GM18861 (cell line): ENCODE measurements at regions not wholly inside any gene's neighbourhood (a gene's known extent, or its start where the extent isn't known, plus 50 kb on each side); places are given as distances from the start of the nearest gene placed in this dataset.

ENCODE experiments used
- ATAC-seq: cut with Tn5 transposase; IDR thresholded peaks from one replicate; pipeline ENCODE4 v1.9.1; 2021; ENCODE audit not compliant: unreplicated experiment

DNA sequence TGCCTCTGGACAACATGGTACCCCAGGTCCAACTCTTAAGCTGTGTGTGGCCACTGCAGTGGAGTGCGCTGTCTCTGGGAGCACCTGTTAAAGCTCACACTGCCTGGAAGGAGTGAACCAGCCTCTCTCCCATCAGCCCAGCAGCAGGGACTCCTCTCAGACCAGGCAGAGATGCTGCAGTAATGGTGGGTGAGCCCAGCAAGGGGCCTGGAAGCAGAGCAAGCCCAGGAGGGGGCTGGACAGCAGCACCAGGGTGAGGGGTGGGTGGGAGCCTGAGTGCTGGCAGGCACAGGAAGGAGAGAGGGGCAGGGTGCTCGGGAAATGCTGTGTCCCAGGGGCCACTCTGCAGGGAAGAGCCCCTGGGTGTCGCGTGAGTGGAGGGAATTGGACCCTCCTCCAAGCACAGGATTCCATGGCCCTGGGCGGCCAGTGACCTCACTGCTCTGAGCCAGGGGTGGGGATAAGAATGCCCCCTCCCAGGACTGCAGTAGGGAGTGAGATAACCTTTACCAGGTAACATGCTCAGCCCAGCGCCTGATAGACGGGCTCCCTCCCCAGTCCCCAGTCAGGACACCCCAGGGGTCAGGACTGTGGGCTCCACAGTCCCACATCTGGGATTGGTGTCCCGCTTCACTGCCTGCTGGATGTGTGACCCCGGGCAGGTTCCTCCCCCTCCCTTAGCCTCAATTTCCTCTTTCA lies 313.1 kb downstream of the MATN1 start:
- no peak for ATAC-seq

DNA sequence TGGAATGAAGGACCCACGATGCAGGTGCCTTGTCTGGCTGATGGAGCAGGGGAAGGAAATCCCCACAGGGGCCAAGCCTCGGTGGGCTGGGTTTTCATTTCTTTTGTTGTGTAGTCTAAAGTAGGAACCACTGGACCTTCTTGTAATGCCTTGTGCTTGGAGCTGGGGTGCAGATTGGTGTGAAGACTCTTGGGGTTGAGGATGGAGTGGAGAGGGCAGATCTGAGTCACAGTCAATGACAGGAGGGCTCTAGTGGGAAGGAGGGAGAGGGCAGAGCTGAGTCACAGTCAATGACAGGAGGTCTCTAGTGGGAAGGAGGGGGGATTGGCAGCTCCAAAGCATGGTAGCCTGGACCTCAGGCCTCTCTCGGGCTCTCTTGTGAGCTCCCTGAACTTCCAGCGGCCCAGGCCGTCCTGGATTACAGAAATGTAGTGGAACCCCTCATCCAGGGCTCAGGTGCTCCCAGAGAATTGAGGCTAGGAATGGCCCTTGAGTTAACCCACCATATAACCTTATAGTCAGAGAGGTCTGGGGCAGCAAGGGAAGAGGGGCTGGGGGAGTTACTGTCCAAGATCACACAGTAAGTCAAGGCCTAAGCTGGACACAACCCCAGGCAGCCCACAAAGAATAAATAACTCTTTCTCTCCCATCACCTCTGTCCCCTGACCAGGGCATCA lies 313.8 kb downstream of the MATN1 start:
- ATAC-seq: no peak

DNA sequence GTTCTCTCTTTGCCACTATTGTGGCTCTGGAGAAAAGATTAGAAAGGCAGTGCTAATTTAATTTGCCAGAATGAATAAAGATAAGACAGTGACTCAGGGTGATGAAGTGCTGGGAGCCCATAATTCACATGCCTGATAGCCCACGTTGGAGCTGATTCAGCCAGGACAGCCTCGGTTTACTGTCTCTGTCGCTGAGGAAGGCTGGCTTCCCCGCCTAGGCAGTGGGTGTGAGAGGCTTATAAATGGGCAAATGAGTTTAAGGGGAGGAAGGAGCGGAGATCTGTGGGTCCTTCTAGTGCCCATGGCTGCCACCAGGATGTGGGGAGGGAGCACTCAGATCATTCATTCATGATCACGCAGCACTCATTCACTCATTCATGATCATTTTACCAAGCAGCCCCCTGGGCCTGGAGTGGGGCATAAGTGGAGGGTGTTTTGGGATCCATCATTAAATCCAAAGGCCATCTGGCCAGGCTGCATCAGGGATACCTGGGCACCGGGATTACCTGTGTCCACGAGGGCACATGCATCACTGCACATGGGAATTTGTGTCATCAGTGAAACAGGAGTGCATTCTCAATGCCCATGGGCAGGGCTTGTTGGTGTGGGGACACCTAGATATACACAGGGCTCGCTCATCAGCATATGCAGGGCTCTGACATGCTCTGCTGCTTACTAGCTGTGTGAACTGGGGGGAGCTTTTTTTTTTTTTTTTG lies 315.4 kb downstream of the MATN1 start:
- no peak for ATAC-seq

DNA sequence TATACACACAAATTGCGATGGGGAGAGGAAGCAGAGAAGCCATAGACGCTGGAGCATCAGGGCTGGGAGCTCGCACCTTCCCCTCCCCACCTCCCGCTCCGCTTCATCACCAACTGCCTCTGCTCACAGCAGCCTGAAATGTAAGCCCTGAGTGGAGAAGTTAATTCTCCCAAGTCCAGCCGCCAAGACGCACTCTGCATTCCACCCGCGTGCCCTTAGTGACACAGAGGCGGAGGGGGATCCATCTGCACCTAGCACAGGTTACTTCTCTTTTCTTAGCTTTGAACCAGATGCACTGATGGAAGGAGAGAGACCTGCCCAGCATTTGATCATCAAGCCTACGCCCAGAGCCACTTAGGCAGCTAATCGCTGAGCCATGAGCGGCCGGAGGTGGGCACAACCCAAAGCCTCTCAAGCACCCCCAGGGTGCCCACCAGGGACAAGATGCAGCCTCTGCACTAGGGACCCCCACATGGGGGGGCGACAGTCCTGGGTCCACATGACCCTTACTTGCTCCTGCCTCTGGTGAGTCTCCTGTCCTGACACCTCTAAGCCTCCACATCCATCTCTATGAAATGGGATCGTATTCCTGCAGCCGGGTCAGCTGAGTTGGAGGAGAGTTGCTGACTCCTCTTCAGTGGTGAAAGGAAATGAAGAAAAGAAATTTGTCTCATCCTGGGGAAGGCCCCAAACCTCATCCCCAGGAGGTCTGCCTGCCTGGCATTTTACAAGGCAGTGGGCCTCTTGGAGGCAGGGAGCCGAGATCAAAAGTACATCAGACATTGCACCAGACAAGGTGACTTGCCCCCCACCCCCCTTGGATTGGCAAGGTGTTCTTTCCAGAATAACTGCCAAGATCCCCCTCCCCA lies 316.2 kb downstream of the MATN1 start:
- no peak for ATAC-seq

DNA sequence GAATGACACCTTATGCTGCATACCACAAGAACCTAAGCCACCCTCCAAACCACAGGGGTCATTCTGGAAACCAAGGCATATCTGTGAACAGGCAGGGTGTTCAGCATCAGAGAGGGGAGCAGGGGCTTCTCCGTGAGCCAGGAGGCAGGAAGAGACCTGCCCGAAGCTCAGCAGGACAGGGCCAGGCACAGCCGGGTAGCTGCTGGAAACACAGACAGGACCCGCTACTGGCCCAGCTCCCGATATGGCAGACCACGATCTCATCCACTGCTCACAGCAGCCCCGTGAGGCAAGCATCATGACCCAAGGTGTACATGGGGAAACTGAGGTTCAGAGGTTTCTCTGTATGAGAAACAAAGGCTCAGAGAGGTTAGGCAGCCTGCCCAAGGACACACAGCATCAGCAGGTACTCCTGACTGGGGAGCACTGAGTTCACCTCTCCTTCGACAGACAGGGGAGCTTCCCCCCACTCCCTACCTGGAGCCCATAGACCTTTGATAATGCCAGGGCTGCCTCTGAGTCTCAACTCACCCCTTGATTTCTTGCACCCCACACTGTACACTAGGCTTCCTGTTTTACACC lies 317.7 kb downstream of the MATN1 start:
- no peak for ATAC-seq

DNA sequence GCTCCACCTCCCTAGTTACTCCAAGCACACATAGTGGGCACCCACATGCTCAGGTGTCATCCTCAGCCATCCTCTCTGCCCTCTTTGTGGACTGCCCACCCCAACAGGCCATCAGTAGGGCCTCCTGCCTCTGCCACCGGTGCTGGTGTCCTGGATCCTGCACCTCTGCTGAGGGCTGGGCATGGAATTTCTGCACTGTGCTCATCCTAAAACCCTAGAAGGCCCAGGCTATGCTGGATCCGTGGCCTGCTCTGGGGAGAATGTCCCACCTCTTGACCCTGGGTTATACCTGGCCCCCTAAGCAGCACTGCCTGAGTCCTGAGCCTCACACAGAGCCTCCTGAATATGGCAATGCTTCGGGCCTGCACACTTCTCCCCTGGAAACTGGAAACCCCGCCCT lies 318.3 kb downstream of the MATN1 start:
- ATAC-seq: no peak

DNA sequence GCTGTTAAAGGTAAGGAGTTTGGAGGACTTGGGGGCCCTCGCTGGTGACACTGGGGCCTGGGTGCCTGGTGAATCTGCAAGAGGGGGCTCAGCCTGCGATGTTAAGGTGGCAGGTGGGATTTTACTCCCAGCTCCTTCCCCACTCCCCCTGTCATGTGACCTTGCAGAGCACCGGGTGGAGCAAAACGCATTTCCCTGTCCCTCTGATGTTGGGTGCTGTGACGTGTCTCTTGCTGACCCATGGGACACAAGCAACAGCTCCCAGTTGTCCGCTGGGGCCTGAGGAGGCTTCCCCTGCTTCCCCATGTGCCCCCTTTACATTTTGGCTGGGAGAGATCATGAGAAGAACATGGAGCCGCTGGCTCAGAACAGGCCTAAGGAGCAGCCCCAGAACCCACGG lies 319.0 kb downstream of the MATN1 start:
- ATAC-seq: no peak

DNA sequence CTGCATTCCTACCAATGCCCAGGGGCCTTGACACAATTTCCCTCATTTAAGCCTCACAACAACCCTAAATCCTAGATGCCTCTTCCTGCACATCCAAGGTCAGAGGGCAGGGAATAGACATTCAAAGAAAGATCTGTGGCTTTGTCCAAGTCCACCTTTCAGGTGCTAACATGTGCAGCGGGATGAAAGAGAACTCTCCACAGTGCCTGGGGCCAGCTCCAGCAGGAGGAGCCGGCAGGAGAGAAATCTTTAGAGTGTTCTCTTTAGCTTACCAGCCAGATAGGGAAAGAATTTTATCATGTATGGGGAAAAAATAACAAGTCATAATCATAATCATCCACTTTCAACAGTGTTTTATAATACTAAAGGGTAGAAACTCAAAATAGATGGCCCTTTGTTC lies 319.7 kb downstream of the MATN1 start:
- no peak for ATAC-seq

DNA sequence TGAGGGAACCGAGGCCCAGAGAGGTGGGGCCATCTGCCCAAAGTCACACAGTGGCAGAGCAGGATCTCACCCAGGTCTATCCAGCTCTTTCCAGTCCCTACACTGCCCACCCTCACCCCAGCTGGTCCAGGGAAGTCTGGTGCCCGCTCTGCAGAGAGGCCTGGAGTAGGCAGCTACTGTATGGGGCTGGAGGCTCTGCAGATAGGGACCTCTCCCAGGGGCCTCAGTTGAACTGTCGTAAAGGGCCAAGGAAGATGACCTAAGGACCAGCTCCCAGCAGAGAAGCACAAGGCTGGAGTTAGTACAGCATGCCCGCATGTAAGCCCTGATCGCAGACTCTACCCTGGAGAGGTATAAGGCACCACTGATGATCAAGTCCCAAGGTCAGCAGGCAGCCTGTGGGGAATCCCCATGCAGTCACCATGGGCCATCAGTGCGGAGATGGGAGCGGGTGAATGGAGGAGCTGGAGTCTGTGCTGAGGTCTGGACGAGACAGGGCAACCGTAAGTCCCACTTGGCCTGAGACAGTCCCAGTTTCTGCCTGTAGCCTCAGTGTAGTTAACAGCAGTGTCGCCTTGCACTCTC lies 320.2 kb downstream of the MATN1 start:
- no peak for ATAC-seq

DNA sequence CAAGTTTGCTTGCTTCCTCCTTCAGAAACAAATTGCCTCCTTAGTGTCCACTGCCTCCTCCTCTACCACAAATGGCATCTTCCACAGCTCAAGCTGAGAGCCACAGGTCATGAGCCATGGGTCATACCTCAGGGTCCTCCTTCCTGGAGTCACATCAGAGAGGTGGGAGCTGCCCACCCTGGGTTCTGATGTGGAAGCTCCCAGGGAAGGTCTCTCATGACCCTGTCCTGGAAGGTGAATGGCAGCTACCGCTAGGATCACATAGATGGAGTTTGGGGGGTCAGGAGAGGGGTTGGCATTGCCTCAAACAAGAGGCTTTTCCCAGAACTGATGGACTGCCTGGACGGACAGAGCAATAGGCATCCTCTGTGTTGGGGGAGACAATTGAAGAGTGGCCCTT lies 321.4 kb downstream of the MATN1 start:
- no peak for ATAC-seq

DNA sequence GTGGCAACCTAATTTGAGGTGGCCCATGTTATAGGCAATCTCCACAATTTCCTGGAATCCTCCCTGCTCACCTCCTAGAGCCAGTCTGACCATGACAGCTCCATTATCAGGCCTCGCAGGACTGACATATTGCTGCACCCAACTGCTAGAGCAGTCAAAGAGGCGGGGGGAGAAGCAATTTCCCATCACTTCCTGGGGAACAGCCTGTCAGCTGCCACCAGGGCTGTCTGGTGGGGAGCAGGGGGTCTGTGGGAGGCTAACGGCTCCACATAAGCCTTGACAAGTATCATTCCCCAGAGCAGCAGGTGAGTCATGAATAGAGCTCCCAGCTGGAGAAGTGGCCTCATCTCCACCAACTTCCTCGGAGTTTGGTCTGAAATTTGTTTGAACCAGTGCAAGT lies 322.9 kb downstream of the MATN1 start:
- ATAC-seq: no peak

DNA sequence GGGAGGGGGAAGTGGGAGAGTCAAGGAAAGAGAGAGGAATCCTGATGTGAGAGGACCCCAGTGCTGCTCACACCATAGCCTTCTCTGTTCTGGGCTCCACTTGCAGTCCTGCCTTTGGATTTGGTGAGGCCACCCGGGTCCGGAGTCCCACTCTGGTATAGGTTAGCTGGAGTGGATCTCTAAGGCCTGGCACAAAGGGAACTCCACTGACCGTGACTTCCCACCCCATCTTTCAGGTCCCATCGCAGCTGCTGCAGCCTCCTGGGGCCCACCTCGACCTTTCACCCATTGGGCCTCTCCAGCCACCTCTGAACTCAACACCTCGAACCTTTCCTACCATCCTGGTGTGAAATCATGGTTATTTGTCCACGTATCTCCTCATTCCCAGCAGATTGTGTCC lies 324.4 kb downstream of the MATN1 start:
- no peak for ATAC-seq

DNA sequence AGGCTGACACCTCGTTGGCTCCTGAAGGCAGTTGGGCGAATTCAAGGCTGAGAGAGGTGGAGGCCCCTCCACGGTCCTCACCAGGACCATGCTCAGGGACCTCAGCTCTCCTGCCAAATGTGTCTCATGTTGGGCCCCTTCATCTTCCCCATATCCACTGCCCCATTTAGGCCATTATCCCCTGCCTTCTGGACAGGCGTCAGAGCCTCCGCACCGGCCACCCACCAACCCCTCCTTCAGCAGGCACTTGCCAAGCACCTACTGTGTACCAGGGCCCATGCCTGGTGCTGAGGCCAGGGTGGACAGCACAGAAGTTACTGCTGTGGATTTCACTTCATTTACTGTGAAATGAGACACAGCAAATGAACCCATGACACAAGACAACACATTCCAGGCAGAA lies 325.8 kb downstream of the MATN1 start:
- ATAC-seq: no peak

DNA sequence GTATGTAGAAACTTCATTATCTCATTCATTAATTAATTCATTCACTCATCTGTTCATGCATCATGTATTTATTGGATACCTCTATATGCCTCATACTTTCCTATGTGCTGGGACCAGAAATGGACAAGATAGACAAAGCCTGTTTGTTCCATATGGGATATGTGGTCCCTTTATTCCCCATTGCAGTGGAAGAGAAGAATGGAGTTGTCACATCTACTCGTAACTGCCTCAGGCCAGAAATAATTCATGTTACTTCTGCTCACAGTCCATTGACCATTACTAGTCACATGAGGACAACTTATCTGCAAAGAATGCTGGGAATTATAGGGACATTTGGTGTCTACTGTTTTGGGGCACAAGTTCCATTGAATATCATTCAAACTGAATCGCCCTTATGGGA lies 327.8 kb downstream of the MATN1 start:
- ATAC-seq: no peak

DNA sequence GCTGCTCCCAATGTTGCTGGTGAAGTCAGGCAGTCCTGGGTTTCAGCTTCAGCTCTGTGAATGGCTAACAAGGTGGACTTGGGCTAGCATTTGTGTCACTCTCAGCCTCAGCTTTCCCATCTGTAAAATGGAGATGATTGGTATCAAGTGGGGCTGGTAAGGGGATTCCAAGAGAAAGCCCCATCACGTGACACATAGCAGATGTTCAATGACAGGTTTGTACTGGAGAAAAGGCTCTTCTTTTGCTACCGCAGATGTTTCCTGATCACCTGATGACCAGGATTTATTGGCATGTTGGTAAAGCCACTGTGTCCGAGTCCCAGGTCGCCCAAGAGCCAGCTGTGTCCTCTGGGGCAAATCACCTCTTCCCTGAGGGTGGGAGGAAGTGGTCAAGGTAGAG lies 335.0 kb downstream of the MATN1 start:
- no peak for ATAC-seq

DNA sequence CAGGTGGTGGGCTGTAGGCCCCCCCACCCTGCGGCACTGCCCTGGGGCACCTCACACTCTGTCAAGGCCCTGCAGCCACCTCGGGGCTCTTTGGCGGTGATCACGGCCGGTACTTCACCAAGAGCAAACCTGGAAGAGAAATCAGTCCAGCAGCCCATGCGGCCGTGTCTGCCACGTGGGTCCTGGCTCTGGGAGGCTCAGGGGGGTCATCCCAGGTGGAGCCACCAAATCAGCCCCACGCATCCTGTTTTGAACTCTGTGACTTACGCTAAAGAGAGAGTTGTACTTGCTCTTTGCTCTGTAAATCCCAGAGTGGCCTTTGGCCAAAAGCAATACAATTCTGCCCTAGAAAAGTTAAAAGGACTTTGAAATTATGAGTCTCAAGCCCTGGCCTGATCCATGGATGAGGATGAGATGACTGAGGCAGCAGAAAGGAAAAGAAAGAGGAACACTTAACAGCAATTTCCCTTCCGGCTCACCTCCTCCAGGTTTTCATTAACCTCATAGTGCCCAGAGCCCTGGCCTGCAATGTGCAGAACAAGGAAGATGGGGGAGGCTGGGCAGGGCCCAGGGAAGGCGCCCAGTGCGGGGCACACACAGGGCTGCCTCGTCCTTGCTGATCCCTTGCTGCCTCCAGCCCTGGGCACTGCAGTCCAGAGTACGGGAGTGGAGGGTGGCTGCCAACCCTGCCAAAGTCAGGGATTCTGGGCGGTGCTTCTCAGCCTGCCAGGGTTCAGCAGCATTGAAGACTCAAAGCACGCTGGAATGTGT lies 337.0 kb downstream of the MATN1 start:
- no peak for ATAC-seq

DNA sequence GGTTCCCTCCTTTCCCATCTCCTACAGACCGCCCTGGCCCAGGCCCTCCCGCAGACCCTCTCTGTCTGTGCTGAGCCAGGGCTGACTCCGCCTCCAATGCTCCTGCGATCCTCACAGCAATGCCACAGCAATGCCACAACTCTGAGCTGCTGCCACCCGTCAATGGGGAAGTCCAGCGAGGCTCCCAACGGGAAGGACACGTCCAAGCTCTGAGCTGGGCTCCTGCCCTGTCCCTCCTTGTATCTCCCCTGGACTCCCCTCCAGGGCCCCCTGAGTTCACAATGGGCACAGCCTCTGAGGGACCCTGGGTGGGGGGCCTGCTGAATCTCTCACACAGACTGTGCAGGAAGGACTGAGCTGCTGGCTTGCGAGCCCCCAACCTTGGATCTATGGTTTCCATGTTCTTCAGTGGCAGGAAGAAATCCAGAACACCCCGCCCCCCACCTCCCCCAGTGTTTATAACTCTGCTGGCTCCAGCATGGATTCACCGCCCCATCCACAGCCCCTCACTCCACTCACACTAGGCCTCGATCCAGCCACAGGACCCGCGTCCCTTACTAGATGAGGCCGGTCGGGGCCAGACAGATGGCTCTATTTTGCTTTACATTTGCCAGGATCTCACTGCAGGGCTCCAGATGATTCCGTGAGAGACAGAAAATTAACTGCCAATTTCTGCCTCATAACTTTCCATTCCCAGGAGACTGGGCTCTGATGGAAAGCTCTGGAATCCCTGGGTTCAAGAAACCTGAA lies 338.0 kb downstream of the MATN1 start:
- ATAC-seq: no peak

DNA sequence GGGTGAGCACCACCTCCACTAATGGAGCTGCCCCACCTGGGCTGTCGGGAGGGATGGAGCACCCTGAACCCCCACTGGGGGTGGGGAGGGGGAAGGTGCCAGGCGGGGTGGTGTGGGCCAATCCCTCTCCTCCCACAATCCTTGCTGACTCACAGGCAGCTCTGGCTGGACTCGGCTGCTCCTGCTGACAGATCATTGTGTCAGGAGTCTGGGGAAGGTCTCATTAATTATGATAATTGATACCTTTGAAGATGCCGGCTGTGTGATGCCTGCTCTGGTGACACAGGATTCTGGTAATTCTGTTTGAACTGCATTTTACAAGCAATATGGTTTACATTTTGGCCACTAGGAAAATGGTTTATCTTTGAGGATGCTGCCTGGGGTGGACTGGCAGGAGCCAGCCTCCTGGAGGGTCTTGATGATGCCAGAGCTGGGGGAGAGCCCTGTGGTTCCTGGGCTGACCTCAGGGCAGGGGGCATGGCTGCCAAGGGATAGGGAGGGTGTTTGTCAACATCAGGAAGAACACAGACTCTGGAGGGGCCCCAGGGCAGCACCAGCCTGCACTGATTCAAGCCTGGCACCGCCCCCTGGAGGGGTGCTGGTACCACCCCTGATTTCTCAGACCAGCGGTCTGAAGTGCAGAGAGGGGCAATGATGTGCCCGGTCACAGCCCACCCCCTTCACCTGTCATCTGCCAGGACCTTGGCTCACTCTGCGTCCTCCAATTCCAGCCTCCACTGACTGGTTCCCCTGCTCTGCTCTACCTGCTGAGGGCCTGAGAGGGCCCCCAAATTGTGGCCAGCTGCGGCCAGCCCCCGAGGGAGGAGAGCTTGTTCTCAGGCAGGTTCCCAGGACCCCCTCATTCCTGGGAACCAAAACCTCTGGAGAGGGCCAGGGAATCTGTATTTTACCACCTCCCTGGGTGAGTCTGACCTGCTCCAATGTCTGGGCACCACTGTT lies 338.8 kb downstream of the MATN1 start:
- ATAC-seq: no peak
